ENCODE measurements at regions not wholly inside any gene's neighbourhood (a gene's known extent, or its start where the extent isn't known, plus 50 kb on each side); places are given as distances from the start of the nearest gene placed in this dataset.
A peak's percentile ranks its signal among the peaks of the same experiment; 100 is the strongest.

DNA sequence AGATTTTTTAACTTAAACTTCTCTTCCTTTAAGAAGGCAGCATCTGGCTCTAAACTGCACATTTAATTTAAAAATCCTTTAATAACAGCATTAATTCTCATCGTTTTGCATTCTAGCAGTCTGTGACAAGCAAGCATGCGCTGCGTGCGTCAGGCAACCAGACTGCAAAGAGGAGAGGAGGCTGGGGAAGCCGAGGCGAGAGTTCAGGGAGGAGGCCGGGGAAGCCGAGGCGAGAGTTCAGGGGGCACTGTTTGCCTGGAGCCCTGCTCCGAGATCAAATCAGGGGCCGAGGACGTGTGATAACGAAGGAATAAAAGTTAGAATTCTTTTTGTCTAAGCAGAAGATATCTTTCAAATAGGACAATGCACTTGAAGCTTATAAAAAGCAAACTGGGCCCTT, 435.7 kb downstream of the EFNB2 start:
- DNase-seq (no peak), ATAC-seq (ENCODE audit: low read depth in 2 of 2) (no peak)
- H3K9me3 Mint-ChIP-seq = peaks cover 0 to 5% (median 2%) of the 10 kb centered on the region in 7 donors
- H3K9me3 ChIP-seq (ENCODE audit: control insufficient read depth in 2 of 2, low read length in 2 of 2) = no peaks in the 10 kb centered on the region
- H3K4me1 ChIP-seq (ENCODE audit: control insufficient read depth, insufficient read depth, low read length, poor library complexity, severe bottlenecking) = no peaks in the 10 kb centered on the region
- H3K36me3 Mint-ChIP-seq = no peaks in the 10 kb centered on the region
- H3K27ac Mint-ChIP-seq = no peak overlapping the region
- no peak overlapping the region for H3K4me3 ChIP-seq (ENCODE audit: low read depth, low read length)
- H3K4me1 Mint-ChIP-seq = peaks cover 0 to 4% (median 0%) of the 10 kb centered on the region in 4 donors
- H3K27ac ChIP-seq (ENCODE audit: insufficient read depth, low read length, poor library complexity, severe bottlenecking) = no peak overlapping the region
- H3K27me3 Mint-ChIP-seq = no peaks in the 10 kb centered on the region
- no peak overlapping the region for H3K4me3 Mint-ChIP-seq
- no peaks in the 10 kb centered on the region for H3K27me3 ChIP-seq (ENCODE audit: control insufficient read depth, insufficient read depth, low read length)
- H3K36me3 ChIP-seq (ENCODE audit: control insufficient read depth, insufficient read depth, low read length) = no peaks in the 10 kb centered on the region

DNA sequence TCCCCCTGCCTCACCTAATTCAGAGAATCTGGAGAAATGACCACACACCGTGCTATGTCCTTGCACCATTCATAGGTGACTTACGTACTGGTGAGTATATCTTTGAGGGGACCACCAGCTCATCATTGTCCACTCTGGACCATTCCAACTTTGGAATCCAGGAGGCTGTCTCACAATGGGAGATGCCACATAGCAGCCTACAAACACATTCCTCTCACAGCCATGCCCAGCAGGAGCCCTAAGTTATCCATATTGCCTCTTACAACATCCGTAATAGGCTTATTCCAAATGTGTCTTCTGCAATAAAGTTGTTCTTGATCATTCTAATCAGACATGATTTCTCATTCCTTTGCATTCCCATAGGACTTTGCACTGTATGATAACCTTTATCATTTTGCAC, 436.7 kb downstream of the EFNB2 start:
- H3K36me3 Mint-ChIP-seq = no peaks in the 10 kb centered on the region
- peaks cover 0 to 5% (median under 1%) of the 10 kb centered on the region in 7 donors for H3K9me3 Mint-ChIP-seq
- H3K4me3 ChIP-seq (ENCODE audit: low read depth, low read length) = no peak overlapping the region
- H3K4me3 Mint-ChIP-seq = no peak overlapping the region
- no peaks in the 10 kb centered on the region for H3K27me3 ChIP-seq (ENCODE audit: control insufficient read depth, insufficient read depth, low read length)
- H3K4me1 ChIP-seq (ENCODE audit: control insufficient read depth, insufficient read depth, low read length, poor library complexity, severe bottlenecking) = no peaks in the 10 kb centered on the region
- peaks cover 0 to 4% (median 0%) of the 10 kb centered on the region in 4 donors for H3K4me1 Mint-ChIP-seq
- ATAC-seq (ENCODE audit: low read depth in 2 of 2) (no peak), DNase-seq (no peak)
- H3K27ac ChIP-seq (ENCODE audit: insufficient read depth, low read length, poor library complexity, severe bottlenecking) = no peak overlapping the region
- H3K9me3 ChIP-seq (ENCODE audit: control insufficient read depth in 2 of 2, low read length in 2 of 2) = no peaks in the 10 kb centered on the region
- no peaks in the 10 kb centered on the region for H3K27me3 Mint-ChIP-seq
- no peaks in the 10 kb centered on the region for H3K36me3 ChIP-seq (ENCODE audit: control insufficient read depth, insufficient read depth, low read length)
- no peak overlapping the region for H3K27ac Mint-ChIP-seq

GRCh38 chr13:106096661-106097092, 438.8 kb downstream of the EFNB2 start:
- Histone ChIP-seq H3K27me3 (ENCODE audit: control insufficient read depth, insufficient read depth, low read length) (no peaks in the 10 kb centered on the region), H3K9me3 (ENCODE audit: control insufficient read depth in 2 of 2, low read length in 2 of 2) (no peaks in the 10 kb centered on the region), H3K4me1 (ENCODE audit: control insufficient read depth, insufficient read depth, low read length, poor library complexity, severe bottlenecking) (no peaks in the 10 kb centered on the region), H3K4me3 (ENCODE audit: low read depth, low read length) (no peak overlapping the region), H3K36me3 (ENCODE audit: control insufficient read depth, insufficient read depth, low read length) (no peaks in the 10 kb centered on the region), H3K27ac (ENCODE audit: insufficient read depth, low read length, poor library complexity, severe bottlenecking) (no peak overlapping the region)
- Mint-ChIP-seq H3K36me3 (no peaks in the 10 kb centered on the region), H3K27me3 (no peaks in the 10 kb centered on the region), H3K27ac (no peak overlapping the region), H3K9me3 (peaks cover 0 to 5% (median 0%) of the 10 kb centered on the region in 7 donors), H3K4me3 (no peak overlapping the region), H3K4me1 (peaks cover 0 to 4% (median 0%) of the 10 kb centered on the region in 4 donors)
- DNase-seq = no peak
- ATAC-seq (ENCODE audit: low read depth in 2 of 2) = no peak

DNA sequence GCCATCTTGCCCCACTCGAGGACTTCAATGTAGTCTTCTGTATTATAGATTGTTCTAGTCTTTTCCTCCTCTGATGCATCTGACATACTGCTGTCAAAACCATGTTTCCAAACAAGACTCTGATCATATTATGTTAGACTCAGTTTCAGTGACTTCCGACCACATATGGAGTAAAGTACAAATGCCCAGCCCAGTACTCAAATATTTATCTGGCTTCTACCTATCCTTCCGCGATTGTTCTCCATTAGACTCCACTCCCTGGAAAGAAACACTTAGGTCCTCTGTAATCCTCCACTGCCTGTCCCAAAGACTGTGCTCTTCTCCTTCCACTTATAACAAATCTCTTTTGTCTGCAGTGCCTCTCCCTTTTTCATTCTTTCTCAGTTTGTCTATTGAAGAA, 439.5 kb downstream of the EFNB2 start:
- no peak overlapping the region for H3K27ac Mint-ChIP-seq

GRCh38 chr13:106095406-106095805, 440.1 kb downstream of the EFNB2 start:
- Mint-ChIP-seq H3K36me3 (no peaks in the 10 kb centered on the region), H3K9me3 (peaks cover 0 to 5% (median 0%) of the 10 kb centered on the region in 7 donors), H3K27ac (no peak overlapping the region), H3K27me3 (no peaks in the 10 kb centered on the region), H3K4me3 (no peak overlapping the region), H3K4me1 (peaks cover 0 to 4% (median 0%) of the 10 kb centered on the region in 4 donors)
- Histone ChIP-seq H3K27ac (ENCODE audit: insufficient read depth, low read length, poor library complexity, severe bottlenecking) (no peak overlapping the region), H3K9me3 (ENCODE audit: control insufficient read depth in 2 of 2, low read length in 2 of 2) (no peaks in the 10 kb centered on the region), H3K4me3 (ENCODE audit: low read depth, low read length) (no peak overlapping the region), H3K36me3 (ENCODE audit: control insufficient read depth, insufficient read depth, low read length) (no peaks in the 10 kb centered on the region), H3K27me3 (ENCODE audit: control insufficient read depth, insufficient read depth, low read length) (no peaks in the 10 kb centered on the region), H3K4me1 (ENCODE audit: control insufficient read depth, insufficient read depth, low read length, poor library complexity, severe bottlenecking) (no peaks in the 10 kb centered on the region)
- ATAC-seq (ENCODE audit: low read depth in 2 of 2) = no peak
- DNase-seq = no peak

More for the DNA sequence above, 439.5 kb downstream of the EFNB2 start:
- H3K36me3 ChIP-seq (ENCODE audit: control insufficient read depth, insufficient read depth, low read length) = no peaks in the 10 kb centered on the region
- Mint-ChIP-seq H3K9me3 (peaks cover 0 to 5% (median 0%) of the 10 kb centered on the region in 7 donors), H3K27me3 (no peaks in the 10 kb centered on the region), H3K4me3 (no peak overlapping the region), H3K4me1 (peaks cover 0 to 4% (median 0%) of the 10 kb centered on the region in 4 donors), H3K36me3 (no peaks in the 10 kb centered on the region)
- ATAC-seq (ENCODE audit: low read depth in 2 of 2) (no peak), DNase-seq (no peak)
- H3K4me3 ChIP-seq (ENCODE audit: low read depth, low read length) = no peak overlapping the region
- no peak overlapping the region for H3K27ac ChIP-seq (ENCODE audit: insufficient read depth, low read length, poor library complexity, severe bottlenecking)
- no peaks in the 10 kb centered on the region for H3K9me3 ChIP-seq (ENCODE audit: control insufficient read depth in 2 of 2, low read length in 2 of 2)
- no peaks in the 10 kb centered on the region for H3K4me1 ChIP-seq (ENCODE audit: control insufficient read depth, insufficient read depth, low read length, poor library complexity, severe bottlenecking)
- no peaks in the 10 kb centered on the region for H3K27me3 ChIP-seq (ENCODE audit: control insufficient read depth, insufficient read depth, low read length)

GRCh38 chr13:106090001-106090400, 445.5 kb downstream of the EFNB2 start:
- Histone ChIP-seq H3K27ac (ENCODE audit: insufficient read depth, low read length, poor library complexity, severe bottlenecking) (no peak overlapping the region), H3K4me1 (ENCODE audit: control insufficient read depth, insufficient read depth, low read length, poor library complexity, severe bottlenecking) (no peaks in the 10 kb centered on the region), H3K9me3 (ENCODE audit: control insufficient read depth in 2 of 2, low read length in 2 of 2) (no peaks in the 10 kb centered on the region), H3K4me3 (ENCODE audit: low read depth, low read length) (no peak overlapping the region), H3K27me3 (ENCODE audit: control insufficient read depth, insufficient read depth, low read length) (no peaks in the 10 kb centered on the region), H3K36me3 (ENCODE audit: control insufficient read depth, insufficient read depth, low read length) (no peaks in the 10 kb centered on the region)
- Mint-ChIP-seq H3K9me3 (no peaks in the 10 kb centered on the region), H3K36me3 (no peaks in the 10 kb centered on the region), H3K4me3 (no peak overlapping the region), H3K27ac (no peak overlapping the region), H3K27me3 (no peaks in the 10 kb centered on the region), H3K4me1 (no peaks in the 10 kb centered on the region)
- ATAC-seq (ENCODE audit: low read depth in 2 of 2) = no peak
- no peak for DNase-seq

GRCh38 chr13:106089261-106089980, 446.0 kb downstream of the EFNB2 start:
- no peaks in the 10 kb centered on the region for H3K9me3 Mint-ChIP-seq
- H3K4me1 Mint-ChIP-seq = no peaks in the 10 kb centered on the region
- no peaks in the 10 kb centered on the region for H3K36me3 Mint-ChIP-seq
- peak overlapping the region in 1 of 3 donors; percentile 8 for H3K27ac Mint-ChIP-seq
- DNase-seq (no peak), ATAC-seq (ENCODE audit: low read depth in 2 of 2) (no peak)
- Histone ChIP-seq H3K4me3 (ENCODE audit: low read depth, low read length) (no peak overlapping the region), H3K9me3 (ENCODE audit: control insufficient read depth in 2 of 2, low read length in 2 of 2) (no peaks in the 10 kb centered on the region), H3K27me3 (ENCODE audit: control insufficient read depth, insufficient read depth, low read length) (no peaks in the 10 kb centered on the region), H3K4me1 (ENCODE audit: control insufficient read depth, insufficient read depth, low read length, poor library complexity, severe bottlenecking) (no peaks in the 10 kb centered on the region), H3K36me3 (ENCODE audit: control insufficient read depth, insufficient read depth, low read length) (no peaks in the 10 kb centered on the region), H3K27ac (ENCODE audit: insufficient read depth, low read length, poor library complexity, severe bottlenecking) (no peak overlapping the region)
- H3K4me3 Mint-ChIP-seq = no peak overlapping the region
- H3K27me3 Mint-ChIP-seq = no peaks in the 10 kb centered on the region

- Mint-ChIP-seq H3K4me1 (no peaks in the 10 kb centered on the region), H3K36me3 (no peaks in the 10 kb centered on the region), H3K27ac (no peak overlapping the region), H3K9me3 (no peaks in the 10 kb centered on the region), H3K4me3 (no peak overlapping the region), H3K27me3 (no peaks in the 10 kb centered on the region)
- H3K27me3 ChIP-seq (ENCODE audit: control insufficient read depth, insufficient read depth, low read length) = no peaks in the 10 kb centered on the region
- no peak for DNase-seq
- no peaks in the 10 kb centered on the region for H3K9me3 ChIP-seq (ENCODE audit: control insufficient read depth in 2 of 2, low read length in 2 of 2)
- H3K4me3 ChIP-seq (ENCODE audit: low read depth, low read length) = no peak overlapping the region
- H3K36me3 ChIP-seq (ENCODE audit: control insufficient read depth, insufficient read depth, low read length) = no peaks in the 10 kb centered on the region
- no peak overlapping the region for H3K27ac ChIP-seq (ENCODE audit: insufficient read depth, low read length, poor library complexity, severe bottlenecking)
- ATAC-seq (ENCODE audit: low read depth in 2 of 2) = no peak
- no peaks in the 10 kb centered on the region for H3K4me1 ChIP-seq (ENCODE audit: control insufficient read depth, insufficient read depth, low read length, poor library complexity, severe bottlenecking)
Observed at GRCh38 chr13:106088085-106088484, 447.4 kb downstream of the EFNB2 start.

All from CD4-positive, CD25-positive, alpha-beta regulatory T cell (primary cell).